AG09309 (cell line): ENCODE measurements at regions not wholly inside any gene's neighbourhood (a gene's known extent, or its start where the extent isn't known, plus 50 kb on each side); places are given as distances from the start of the nearest gene placed in this dataset.

Source experiments
- DNase-seq: peaks from one replicate; pipeline ENCODE4 v3.0.0-alpha.2; 2010; ENCODE audit warnings: low read depth
- H3K4me3 ChIP-seq: 2 replicates; pipeline ENCODE4 v1.5.1; 2011; ENCODE audit warnings: mild to moderate bottlenecking, low read depth, low read length, moderate library complexity; ENCODE audit not compliant: control insufficient read depth
- CTCF ChIP-seq: IDR thresholded peaks from 2 replicates; pipeline ENCODE4 v1.5.1; 2011; ENCODE audit warnings: mild to moderate bottlenecking, low read depth, low read length, inconsistent platforms; ENCODE audit not compliant: insufficient read depth, control insufficient read depth; ENCODE audit errors: missing control alignments

- no peak overlapping the region for H3K4me3 ChIP-seq
- no peak for TF ChIP-seq CTCF
- no peak for DNase-seq
Measured at GRCh38 chr6:131356161-131356560, 216.9 kb upstream of the ARG1 start.

GRCh38 chr6:131357501-131357900 is 215.5 kb upstream of the ARG1 start:
- H3K4me3 ChIP-seq = no peak overlapping the region
- DNase-seq = no peak
- TF ChIP-seq CTCF = no peak

- H3K4me3 ChIP-seq = no peak overlapping the region
- peak; percentile 33 for DNase-seq
- TF ChIP-seq CTCF = no peak
Measured at GRCh38 chr6:131362070-131362469, 211.0 kb upstream of the ARG1 start.

- no peak for DNase-seq
- H3K4me3 ChIP-seq = no peak overlapping the region
- TF ChIP-seq CTCF = no peak
Measured at GRCh38 chr6:131362696-131363095, 210.3 kb upstream of the ARG1 start.

- no peak for DNase-seq
- no peak overlapping the region for H3K4me3 ChIP-seq
- TF ChIP-seq CTCF = no peak
Measured at GRCh38 chr6:131363947-131364834, 208.8 kb upstream of the ARG1 start.

- no peak overlapping the region for H3K4me3 ChIP-seq
- no peak for DNase-seq
Measured at GRCh38 chr6:131366223-131366622, 206.8 kb upstream of the ARG1 start.

More at GRCh38 chr6:131366223-131366622, 206.8 kb upstream of the ARG1 start:
- TF ChIP-seq CTCF = no peak
